ENCODE measurements at regions not wholly inside any gene's neighbourhood (a gene's known extent, or its start where the extent isn't known, plus 50 kb on each side); places are given as distances from the start of the nearest gene placed in this dataset.

- no peak for TF ChIP-seq CTCF (conservative IDR thresholded peaks at IDR 0.05; ENCODE audit: low read depth, low read length)
- no peak for TF ChIP-seq USF2 (IDR thresholded peaks at IDR 0.05; ENCODE audit: low read depth, low read length)
- no peak for TF ChIP-seq NFE2L2 (IDR thresholded peaks at IDR 0.05; ENCODE audit: low read depth, low read length)
- no peak for TF ChIP-seq RAD21 (IDR thresholded peaks at IDR 0.05; ENCODE audit: low read length)
- no peak for TF ChIP-seq POLR2A (IDR thresholded peaks at IDR 0.05; ENCODE audit: low read depth, low read length)
- no peak for TF ChIP-seq BHLHE40 (IDR thresholded peaks at IDR 0.05; ENCODE audit: low read depth, low read length)
- no peak for TF ChIP-seq ELK1 (IDR thresholded peaks at IDR 0.05; ENCODE audit: borderline replicate concordance, low read depth, low read length)
These were observed 906.0 kb downstream of the ADGRL2 start for GRCh38 chr1:82706741-82707140.
